Mesendoderm (in vitro differentiated cells): ENCODE measurements at regions not wholly inside any gene's neighbourhood (a gene's known extent, or its start where the extent isn't known, plus 50 kb on each side); places are given as distances from the start of the nearest gene placed in this dataset.

Experiments used
- DNase-seq: peaks from one replicate; pipeline ENCODE4 v3.0.0; 2013
- H2AK5ac ChIP-seq: 2 replicates; pipeline ENCODE4 v1.6.1; 2013; ENCODE audit warnings: low read length, inconsistent platforms
- H2BK120ac ChIP-seq: 2 replicates; pipeline ENCODE4 v1.6.1; 2013; ENCODE audit warnings: low read depth, mild to moderate bottlenecking, low read length, moderate library complexity, mixed read lengths
- H2BK15ac ChIP-seq: replicated peaks from 2 replicates; pipeline ENCODE4 v1.6.1; 2013; ENCODE audit warnings: low read depth, mild to moderate bottlenecking, moderate library complexity
- H2BK5ac ChIP-seq: 2 replicates; pipeline ENCODE4 v1.6.1; 2013; ENCODE audit warnings: low read length, inconsistent platforms
- H3K18ac ChIP-seq: 2 replicates; pipeline ENCODE4 v1.6.1; 2013; ENCODE audit warnings: mild to moderate bottlenecking, low read length, mixed read lengths
- H3K23ac ChIP-seq: one replicate; pipeline ENCODE4 v1.6.1; 2013; ENCODE audit warnings: low read length
- H3K27ac ChIP-seq: 2 replicates; pipeline ENCODE4 v1.5.1; 2013; ENCODE audit warnings: low read depth, mild to moderate bottlenecking, inconsistent platforms, low read length, moderate library complexity
- H3K27me3 ChIP-seq: 2 replicates; pipeline ENCODE4 v1.6.1; 2013; ENCODE audit warnings: low read length, control low read depth, mild to moderate bottlenecking, inconsistent platforms; ENCODE audit not compliant: insufficient read depth, poor library complexity
- H3K36me3 ChIP-seq: 2 replicates; pipeline ENCODE4 v1.6.1; 2013; ENCODE audit warnings: low read length, inconsistent platforms; ENCODE audit not compliant: control insufficient read depth, insufficient read depth
- H3K4ac ChIP-seq: one replicate; pipeline ENCODE4 v1.6.1; 2013; ENCODE audit warnings: low read depth, mild to moderate bottlenecking, low read length, moderate library complexity
- H3K4me1 ChIP-seq: 2 replicates; pipeline ENCODE4 v1.6.1; 2013; ENCODE audit warnings: low read depth, low read length, inconsistent platforms; ENCODE audit not compliant: control insufficient read depth
- H3K4me2 ChIP-seq: 2 replicates; pipeline ENCODE4 v1.6.1; 2013; ENCODE audit warnings: low read length
- H3K4me3 ChIP-seq: 2 replicates; pipeline ENCODE4 v1.5.1; 2013; ENCODE audit warnings: mild to moderate bottlenecking, low read length
- H3K56ac ChIP-seq: one replicate; pipeline ENCODE4 v1.6.1; 2013; ENCODE audit warnings: low read length
- H3K79me1 ChIP-seq: 2 replicates; pipeline ENCODE4 v1.6.1; 2013; ENCODE audit warnings: low read length, inconsistent platforms
- H3K79me2 ChIP-seq: 2 replicates; pipeline ENCODE4 v1.6.1; 2013; ENCODE audit warnings: mild to moderate bottlenecking, low read length; ENCODE audit not compliant: control insufficient read depth, insufficient read depth
- H3K9ac ChIP-seq: 2 replicates; pipeline ENCODE4 v1.6.1; 2013; ENCODE audit warnings: low read length, inconsistent platforms
- H4K5ac ChIP-seq: one replicate; pipeline ENCODE4 v1.6.1; 2013; ENCODE audit warnings: low read length
- H4K8ac ChIP-seq: one replicate; pipeline ENCODE4 v1.6.1; 2013; ENCODE audit warnings: low read depth, mild to moderate bottlenecking, control low read depth, low read length, moderate library complexity
- WGBS: extraction: QIAGEN DNeasy Blood & Tissue Kit; methylation state at CpG from one replicate; pipeline ENCODE4 v1.1.7; 2013; ENCODE audit warnings: low lambda C conversion rate, missing lambda C conversion rate; ENCODE audit not compliant: insufficient coverage; ENCODE audit errors: extremely low coverage; 5-methylcytosine and 5-hydroxymethylcytosine counted together

DNA sequence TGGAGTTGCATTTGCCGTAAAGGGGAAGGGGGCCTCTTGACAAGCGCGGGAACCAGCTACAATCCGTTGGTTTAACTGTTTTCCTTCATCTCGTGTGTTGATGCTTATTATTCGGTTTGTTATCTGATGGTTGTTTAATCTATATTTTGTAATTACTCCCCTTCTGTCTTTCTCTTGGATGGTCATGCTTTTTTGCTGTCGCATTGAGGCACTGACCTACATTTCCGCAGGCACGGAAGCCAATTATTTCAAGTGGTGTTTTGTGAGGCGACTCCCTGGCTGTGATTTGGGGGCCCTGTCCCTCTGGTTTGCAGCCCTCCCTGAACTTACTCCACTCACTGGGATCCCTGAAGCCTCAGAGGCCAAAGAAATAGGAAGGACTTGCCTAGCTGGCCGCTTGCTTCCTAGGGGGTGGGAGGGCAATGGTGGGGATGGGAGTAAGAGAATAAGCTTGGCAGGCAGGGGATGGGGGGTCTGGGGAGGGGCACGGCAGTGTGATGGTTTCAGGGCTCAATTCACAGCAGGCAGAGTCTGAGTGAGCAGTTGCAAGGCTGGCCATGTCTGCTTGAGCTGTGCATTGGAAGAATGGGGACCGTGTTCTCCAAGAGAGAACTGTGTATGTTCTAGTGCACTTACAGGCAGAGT is 165.8 kb upstream of the B3GAT1 start:
- Histone ChIP-seq H4K8ac (no peak overlapping the region), H3K56ac (no peak overlapping the region), H3K4me3 (no peak overlapping the region), H3K36me3 (no peaks in the 10 kb centered on the region), H2AK5ac (no peak overlapping the region), H3K79me2 (no peaks in the 10 kb centered on the region), H3K27ac (no peak overlapping the region), H3K4me2 (no peak overlapping the region), H2BK15ac (no peak overlapping the region), H3K18ac (no peak overlapping the region), H2BK120ac (no peak overlapping the region), H3K4me1 (no peaks in the 10 kb centered on the region), H3K27me3 (no peaks in the 10 kb centered on the region), H3K79me1 (no peaks in the 10 kb centered on the region), H4K5ac (no peak overlapping the region), H3K4ac (no peak overlapping the region), H3K9ac (no peak overlapping the region), H3K23ac (no peak overlapping the region), H2BK5ac (no peak overlapping the region)
- no peak for DNase-seq
- WGBS = no CpG with 5 or more reads among the region's 13 CpGs

DNA sequence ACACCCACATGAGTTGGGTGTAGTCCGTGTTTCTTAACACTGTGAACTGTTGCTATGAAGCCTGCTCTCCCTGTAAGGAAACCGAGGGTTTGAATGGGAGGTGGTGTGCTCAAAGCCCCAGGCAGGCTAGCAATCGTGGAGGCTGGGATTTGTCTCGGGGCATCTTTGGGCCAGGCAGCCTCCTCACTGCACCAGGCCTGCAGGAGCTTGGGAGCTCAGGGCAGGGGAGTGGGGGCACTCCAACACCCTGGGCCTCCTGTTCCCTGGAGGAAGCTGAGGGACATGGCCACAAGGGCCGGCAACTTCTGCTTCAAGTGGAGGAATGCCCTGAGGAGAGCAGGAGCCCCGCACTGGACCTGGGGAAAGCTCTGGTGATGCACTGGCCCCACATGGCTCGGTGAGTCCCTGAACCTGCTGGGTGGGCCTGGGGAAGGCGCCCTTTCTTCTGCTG is 164.7 kb upstream of the B3GAT1 start:
- Histone ChIP-seq H2BK15ac (no peak overlapping the region), H2AK5ac (no peak overlapping the region), H3K27ac (no peak overlapping the region), H3K9ac (no peak overlapping the region), H3K23ac (no peak overlapping the region), H3K56ac (no peak overlapping the region), H3K79me1 (no peaks in the 10 kb centered on the region), H4K5ac (no peak overlapping the region), H3K79me2 (no peaks in the 10 kb centered on the region), H2BK120ac (no peak overlapping the region), H3K4ac (no peak overlapping the region), H3K4me1 (no peaks in the 10 kb centered on the region), H3K18ac (no peak overlapping the region), H3K27me3 (no peaks in the 10 kb centered on the region), H4K8ac (no peak overlapping the region), H2BK5ac (no peak overlapping the region), H3K4me2 (no peak overlapping the region), H3K4me3 (no peak overlapping the region), H3K36me3 (no peaks in the 10 kb centered on the region)
- no CpG with 5 or more reads among the region's 8 CpGs for WGBS
- DNase-seq = no peak

DNA sequence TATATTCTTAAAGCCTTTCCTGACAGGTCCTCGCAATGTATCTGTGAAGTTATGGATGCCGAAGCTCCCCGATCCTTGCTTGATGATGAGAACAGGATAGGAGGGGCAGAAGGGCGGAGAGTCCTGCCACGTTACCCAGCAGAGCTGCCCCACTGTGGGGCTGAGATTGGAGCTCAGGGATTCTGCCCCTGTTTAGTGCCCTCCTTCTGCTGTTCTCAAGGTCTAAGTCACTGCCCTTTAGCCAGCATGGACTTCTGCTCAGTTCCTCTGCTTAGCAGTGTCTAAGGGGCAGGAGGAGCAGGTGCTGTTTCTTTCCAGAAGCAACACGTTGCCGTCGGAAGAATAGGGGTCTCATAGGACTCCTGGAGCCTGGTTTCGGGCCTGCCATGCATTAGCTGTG is 164.2 kb upstream of the B3GAT1 start:
- H2BK15ac ChIP-seq = no peak overlapping the region
- no peak overlapping the region for H3K23ac ChIP-seq
- H2BK120ac ChIP-seq = no peak overlapping the region
- no peak for DNase-seq
- H3K56ac ChIP-seq = no peak overlapping the region
- no peak overlapping the region for H3K4me3 ChIP-seq
- H3K79me2 ChIP-seq = no peaks in the 10 kb centered on the region
- H3K36me3 ChIP-seq = no peaks in the 10 kb centered on the region
- no peak overlapping the region for H3K27ac ChIP-seq
- no peaks in the 10 kb centered on the region for H3K4me1 ChIP-seq
- H2BK5ac ChIP-seq = no peak overlapping the region
- no peak overlapping the region for H4K8ac ChIP-seq
- no peak overlapping the region for H2AK5ac ChIP-seq
- no peak overlapping the region for H3K9ac ChIP-seq
- no peaks in the 10 kb centered on the region for H3K79me1 ChIP-seq
- H3K4ac ChIP-seq = no peak overlapping the region
- no peak overlapping the region for H4K5ac ChIP-seq
- no peak overlapping the region for H3K18ac ChIP-seq
- no peak overlapping the region for H3K4me2 ChIP-seq
- no CpG with 5 or more reads among the region's 9 CpGs for WGBS
- no peaks in the 10 kb centered on the region for H3K27me3 ChIP-seq

DNA sequence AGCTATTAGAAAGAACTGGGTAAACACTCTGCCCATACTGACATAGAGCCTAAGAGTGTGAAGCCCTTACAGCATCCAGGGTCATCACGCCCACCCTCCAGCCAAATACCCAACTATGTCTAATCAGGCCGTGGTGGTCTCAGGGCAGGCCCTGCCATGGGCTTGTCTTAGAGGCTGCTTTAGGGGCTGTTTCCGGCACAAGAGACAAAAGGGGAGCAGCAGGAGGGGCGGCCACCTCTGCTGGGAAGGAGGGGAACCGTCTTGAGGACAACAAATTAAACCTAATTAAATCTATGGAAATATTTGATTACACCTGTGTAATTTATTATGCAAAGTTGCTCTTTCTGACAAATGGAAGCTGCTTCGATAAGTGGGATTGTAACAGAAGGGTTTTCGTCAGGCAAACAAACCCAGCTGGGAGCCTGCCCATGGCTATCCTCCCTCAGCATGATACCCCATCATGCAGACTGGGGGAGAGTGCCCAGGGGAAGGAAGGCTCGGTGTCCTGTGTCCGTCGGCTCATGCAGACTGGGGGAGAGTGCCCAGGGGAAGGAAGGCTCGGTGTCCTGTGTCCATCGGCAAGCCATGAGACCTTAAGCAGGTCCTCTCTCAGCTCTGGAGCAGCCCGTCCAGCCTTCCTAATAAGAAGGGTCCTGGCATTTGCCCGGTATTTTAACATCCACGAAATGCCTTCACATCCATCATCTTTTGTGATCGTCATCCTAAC is 163.6 kb upstream of the B3GAT1 start:
- Histone ChIP-seq H3K4me2 (no peak overlapping the region), H4K8ac (no peak overlapping the region), H3K27me3 (no peaks in the 10 kb centered on the region)

DNA sequence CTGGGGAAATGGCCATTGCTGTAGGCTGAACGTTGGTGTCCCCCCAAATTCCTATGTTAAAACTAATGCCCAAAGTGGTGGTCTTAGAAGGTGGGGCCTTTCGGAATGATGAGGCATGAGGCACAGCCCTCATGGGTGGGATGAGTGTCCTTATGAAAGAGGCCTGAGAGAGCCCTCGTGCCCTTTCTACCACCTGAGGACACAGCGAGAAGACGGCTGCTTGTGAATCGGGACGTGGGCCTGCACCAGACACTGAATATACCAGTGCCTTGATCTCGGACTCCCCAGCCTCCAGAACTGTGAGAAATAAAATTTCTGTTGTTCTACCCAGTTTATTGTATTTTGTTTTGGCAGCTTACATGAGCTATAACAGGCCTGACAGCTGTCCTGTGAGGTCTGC is 162.9 kb upstream of the B3GAT1 start:
- Histone ChIP-seq H3K56ac (no peak overlapping the region), H3K27me3 (no peaks in the 10 kb centered on the region), H3K36me3 (no peaks in the 10 kb centered on the region), H2BK5ac (no peak overlapping the region), H4K8ac (no peak overlapping the region), H3K27ac (no peak overlapping the region), H4K5ac (no peak overlapping the region), H3K79me1 (no peaks in the 10 kb centered on the region), H3K18ac (no peak overlapping the region), H3K9ac (no peak overlapping the region), H3K4me1 (no peaks in the 10 kb centered on the region), H3K4me3 (no peak overlapping the region), H3K4me2 (no peak overlapping the region), H2AK5ac (no peak overlapping the region), H3K23ac (no peak overlapping the region), H3K79me2 (no peaks in the 10 kb centered on the region), H3K4ac (no peak overlapping the region), H2BK120ac (no peak overlapping the region), H2BK15ac (no peak overlapping the region)
- no CpG with 5 or more reads among the region's 8 CpGs for WGBS
- DNase-seq = no peak

More for the DNA sequence above, 163.6 kb upstream of the B3GAT1 start:
- H3K23ac ChIP-seq = no peak overlapping the region
- no peak for DNase-seq
- no peak overlapping the region for H2BK5ac ChIP-seq
- no peak overlapping the region for H3K27ac ChIP-seq
- no peak overlapping the region for H3K4ac ChIP-seq
- no CpG with 5 or more reads among the region's 16 CpGs for WGBS
- H3K9ac ChIP-seq = no peak overlapping the region
- H3K79me2 ChIP-seq = no peaks in the 10 kb centered on the region
- H3K4me1 ChIP-seq = no peaks in the 10 kb centered on the region
- H3K18ac ChIP-seq = no peak overlapping the region
- no peaks in the 10 kb centered on the region for H3K79me1 ChIP-seq
- no peaks in the 10 kb centered on the region for H3K36me3 ChIP-seq
- H2BK120ac ChIP-seq = no peak overlapping the region
- H2BK15ac ChIP-seq = no peak overlapping the region
- H3K56ac ChIP-seq = no peak overlapping the region
- no peak overlapping the region for H2AK5ac ChIP-seq
- H3K4me3 ChIP-seq = no peak overlapping the region
- H4K5ac ChIP-seq = no peak overlapping the region
